WI38 (cell line): ENCODE measurements at regions not wholly inside any gene's neighbourhood (a gene's known extent, or its start where the extent isn't known, plus 50 kb on each side); places are given as distances from the start of the nearest gene placed in this dataset.

Experiments used
- H3K4me3 ChIP-seq: 2 replicates; pipeline ENCODE4 v1.5.1; 2011; ENCODE audit warnings: low read depth, mild to moderate bottlenecking, control low read depth, low read length
- CTCF ChIP-seq: IDR thresholded peaks from 2 replicates; pipeline ENCODE4 v1.5.1; 2012; ENCODE audit warnings: low read depth, mild to moderate bottlenecking, control low read depth, low read length

DNA sequence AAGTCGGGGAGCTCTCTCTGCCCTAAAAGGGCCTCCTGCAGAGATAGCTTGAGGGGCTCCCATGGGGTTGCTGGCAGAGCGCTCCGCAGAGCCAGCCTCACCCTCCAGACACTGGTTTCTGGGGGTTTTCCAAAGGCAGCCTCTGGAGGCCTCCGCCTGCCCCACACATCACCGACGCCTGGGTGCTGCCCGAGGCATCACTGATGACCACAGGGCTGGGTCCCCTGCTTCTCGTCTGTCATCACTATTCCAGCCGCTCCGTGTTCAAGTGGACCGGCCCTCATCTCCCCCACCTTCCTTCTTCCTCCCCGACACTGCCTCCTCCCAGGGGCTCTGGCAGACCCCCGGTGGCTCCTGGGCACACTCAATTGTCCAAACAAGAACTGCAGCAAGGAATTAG is 64.1 kb upstream of the IRX4 start:
- TF ChIP-seq CTCF, result no peak
- H3K4me3 ChIP-seq, result no peak overlapping the region

DNA sequence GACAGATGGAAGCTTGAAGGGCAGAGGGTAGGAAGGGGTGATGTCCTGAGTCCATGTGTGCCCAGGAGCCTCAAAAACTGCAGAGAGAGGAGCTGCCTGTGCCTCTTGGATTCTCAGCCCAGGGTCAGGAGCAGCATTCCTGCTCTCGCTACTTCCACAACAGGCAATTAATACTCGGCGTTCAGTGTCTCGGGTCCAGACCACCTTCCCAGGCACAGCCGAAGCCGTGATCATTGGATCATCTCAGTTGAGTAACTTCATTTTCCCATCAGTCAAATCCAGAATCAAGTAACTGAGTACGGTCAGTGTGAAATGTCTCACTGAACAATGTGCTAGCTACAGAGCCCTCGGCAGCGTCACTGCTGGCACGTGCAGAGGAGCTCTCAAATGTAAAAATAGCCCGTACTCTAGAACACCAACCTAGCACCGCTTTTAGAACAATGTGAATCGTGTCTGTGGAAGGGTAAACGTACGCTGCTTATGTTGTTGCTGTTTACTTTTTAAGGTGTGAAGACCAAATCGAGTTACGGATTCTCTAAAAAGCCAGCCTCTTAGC is 63.5 kb upstream of the IRX4 start:
- TF ChIP-seq CTCF, result no peak
- H3K4me3 ChIP-seq, result no peak overlapping the region

DNA sequence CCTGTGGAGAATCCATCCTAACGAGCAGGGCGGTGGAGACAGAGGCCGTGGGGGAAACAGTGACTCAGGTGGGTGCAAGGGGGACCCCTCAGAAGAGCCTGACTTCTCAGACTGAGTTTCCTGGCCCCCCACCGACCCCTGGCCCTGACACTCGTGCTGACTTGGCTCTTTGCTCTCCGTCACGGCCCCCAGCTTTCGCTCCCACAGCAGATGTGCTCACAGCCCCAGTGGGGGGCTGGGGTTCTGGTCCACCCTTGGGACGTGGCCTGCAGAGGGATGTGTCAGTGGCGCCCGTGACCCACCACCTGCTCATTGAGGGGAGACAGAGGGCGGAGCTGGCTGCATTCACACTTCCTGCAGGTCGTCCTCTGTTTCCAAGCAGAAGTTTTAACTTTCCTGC is 62.9 kb upstream of the IRX4 start:
- no peak overlapping the region for H3K4me3 ChIP-seq
- TF ChIP-seq CTCF, result no peak

- no peak for TF ChIP-seq CTCF
These were observed 61.7 kb upstream of the IRX4 start for GRCh38 chr5:1944408-1944807.

DNA sequence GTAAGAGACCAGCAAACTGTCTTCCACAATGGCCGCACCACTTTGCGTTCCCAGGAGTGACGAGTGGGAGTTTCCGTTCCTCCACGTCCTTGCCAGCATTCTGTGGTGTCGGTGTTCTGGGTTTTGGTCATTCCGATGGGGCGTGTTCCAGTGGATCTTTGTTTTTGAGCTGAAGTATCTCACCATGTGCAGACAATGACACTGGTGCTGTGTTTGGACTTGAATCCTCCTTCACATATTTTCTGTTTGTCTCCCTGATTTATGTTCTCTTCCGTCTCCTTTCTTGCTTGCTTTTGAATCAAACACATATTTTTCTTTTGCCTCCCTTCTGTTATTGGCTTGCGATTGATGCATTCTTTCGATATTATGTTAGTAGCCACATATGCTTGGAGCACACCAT is 60.8 kb upstream of the IRX4 start:
- TF ChIP-seq CTCF, result no peak
- no peak overlapping the region for H3K4me3 ChIP-seq

More at GRCh38 chr5:1944408-1944807, 61.7 kb upstream of the IRX4 start:
- no peak overlapping the region for H3K4me3 ChIP-seq

DNA sequence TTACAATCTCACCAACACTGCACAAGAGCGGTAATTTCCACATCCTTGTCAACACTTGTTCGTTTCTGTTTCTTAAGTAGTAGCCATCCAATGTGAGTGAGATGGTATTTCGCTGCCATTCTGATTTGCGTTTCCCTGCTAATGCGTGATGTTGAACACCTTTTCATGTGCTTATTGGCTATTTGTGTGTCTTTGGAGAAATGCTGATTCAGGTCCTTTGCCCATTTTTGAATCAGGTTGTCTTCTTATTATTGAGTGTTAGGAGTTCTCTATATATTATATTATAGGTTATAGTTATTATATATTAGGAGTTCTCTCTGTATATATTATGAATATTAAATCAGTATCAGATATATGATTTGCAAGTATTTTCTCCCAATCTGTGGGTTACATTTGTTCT is 59.9 kb upstream of the IRX4 start:
- no peak for TF ChIP-seq CTCF
- no peak overlapping the region for H3K4me3 ChIP-seq

GRCh38 chr5:1942158-1942557 is 59.4 kb upstream of the IRX4 start:
- TF ChIP-seq CTCF, result no peak
- no peak overlapping the region for H3K4me3 ChIP-seq
